HFFc6 (cell line): ENCODE measurements at regions not wholly inside any gene's neighbourhood (a gene's known extent, or its start where the extent isn't known, plus 50 kb on each side); places are given as distances from the start of the nearest gene placed in this dataset.
"Not testable (repeated sequence)": the region's sequence is repeated elsewhere in the genome, so short reads cannot be mapped to it uniquely, and the experiment has no call there.

Experiments
- DNase-seq: peaks from one replicate; pipeline ENCODE4 v3.0.0-alpha.2; 2018
- H3K27ac Mint-ChIP-seq: 2 replicates; pipeline ENCODE4 v1.8.0; 2020; ENCODE audit warnings: mild to moderate bottlenecking, mixed read lengths
- H3K27me3 Mint-ChIP-seq: 2 replicates; pipeline ENCODE4 v1.8.0; 2021; ENCODE audit warnings: mild to moderate bottlenecking, moderate library complexity, mixed read lengths; ENCODE audit not compliant: insufficient read depth
- H3K36me3 Mint-ChIP-seq: 2 replicates; pipeline ENCODE4 v1.8.0; 2021; ENCODE audit warnings: low read depth, mixed read lengths
- H3K4me1 Mint-ChIP-seq: 2 replicates; pipeline ENCODE4 v1.8.0; 2020; ENCODE audit warnings: low read depth, mixed read lengths
- H3K4me3 Mint-ChIP-seq: 2 replicates; pipeline ENCODE4 v1.8.0; 2020; ENCODE audit warnings: mild to moderate bottlenecking, moderate library complexity, mixed read lengths
- H3K9me3 Mint-ChIP-seq: 2 replicates; pipeline ENCODE4 v1.8.0; 2020; ENCODE audit warnings: mild to moderate bottlenecking, mixed read lengths
- CTCF ChIP-seq: fragments of 200-600 bp; sonication (generic); IDR thresholded peaks from 2 replicates; pipeline ENCODE4 v1.5.0; 2021; ENCODE audit warnings: antibody characterized with exemption, mild to moderate bottlenecking

- no peaks in the 10 kb centered on the region for H3K27me3 Mint-ChIP-seq
- peaks cover 24% of the 10 kb centered on the region for H3K4me1 Mint-ChIP-seq
- no peak overlapping the region for H3K27ac Mint-ChIP-seq
- peaks cover 9% of the 10 kb centered on the region for H3K36me3 Mint-ChIP-seq
- H3K9me3 Mint-ChIP-seq = peaks cover under 1% of the 10 kb centered on the region; the same call in 1 of the 2 replicates
- TF ChIP-seq CTCF = no peak
- no peak overlapping the region for H3K4me3 Mint-ChIP-seq
- no peak for DNase-seq
Observed at GRCh38 chr3:101913168-101913567, 63.9 kb downstream of the NFKBIZ start.

DNA sequence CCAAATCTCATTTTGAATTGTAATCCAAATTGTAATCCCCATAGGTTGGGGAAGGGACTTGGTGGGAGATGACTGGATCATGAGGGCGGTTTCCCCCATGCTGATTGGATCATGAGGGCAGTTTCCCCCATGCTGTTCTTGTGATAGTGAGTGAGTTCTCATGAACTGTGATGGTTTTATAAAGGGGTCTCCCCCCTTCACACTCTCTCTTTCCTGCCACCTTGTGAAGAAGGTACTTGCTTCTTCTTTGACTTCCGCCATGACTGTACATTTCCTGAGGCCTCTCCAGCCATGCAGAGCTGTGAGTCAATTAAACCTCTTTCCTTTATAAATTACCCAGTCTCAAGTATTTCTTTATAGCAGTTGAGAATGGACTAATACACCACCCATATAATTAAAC is 68.4 kb downstream of the NFKBIZ start:
- not testable (repeated sequence) for H3K27ac Mint-ChIP-seq, H3K27me3 Mint-ChIP-seq, DNase-seq, H3K9me3 Mint-ChIP-seq, H3K4me3 Mint-ChIP-seq
- Mint-ChIP-seq H3K36me3 (peaks cover 48% of the 10 kb centered on the region), H3K4me1 (peaks cover 22% of the 10 kb centered on the region)

GRCh38 chr3:101922151-101922725 is 72.9 kb downstream of the NFKBIZ start:
- not testable (repeated sequence) for H3K27me3 Mint-ChIP-seq, H3K4me3 Mint-ChIP-seq, H3K27ac Mint-ChIP-seq, DNase-seq
- Mint-ChIP-seq H3K36me3 (peaks cover 56% of the 10 kb centered on the region), H3K4me1 (peaks cover 35% of the 10 kb centered on the region), H3K9me3 (peaks cover 10% of the 10 kb centered on the region)

GRCh38 chr3:101924621-101925020 is 75.3 kb downstream of the NFKBIZ start:
- not testable (repeated sequence) for H3K9me3 Mint-ChIP-seq, DNase-seq, H3K4me3 Mint-ChIP-seq, H3K27ac Mint-ChIP-seq, H3K27me3 Mint-ChIP-seq
- Mint-ChIP-seq H3K36me3 (peaks cover 41% of the 10 kb centered on the region), H3K4me1 (peaks cover 49% of the 10 kb centered on the region)

GRCh38 chr3:101925124-101925523 is 75.8 kb downstream of the NFKBIZ start:
- not testable (repeated sequence) for H3K4me3 Mint-ChIP-seq, DNase-seq, H3K27me3 Mint-ChIP-seq, H3K9me3 Mint-ChIP-seq
- peaks cover 37% of the 10 kb centered on the region for H3K36me3 Mint-ChIP-seq
- peak overlapping the region; percentile 3; the same call in 1 of the 2 replicates for H3K27ac Mint-ChIP-seq
- peaks cover 54% of the 10 kb centered on the region for H3K4me1 Mint-ChIP-seq

DNA sequence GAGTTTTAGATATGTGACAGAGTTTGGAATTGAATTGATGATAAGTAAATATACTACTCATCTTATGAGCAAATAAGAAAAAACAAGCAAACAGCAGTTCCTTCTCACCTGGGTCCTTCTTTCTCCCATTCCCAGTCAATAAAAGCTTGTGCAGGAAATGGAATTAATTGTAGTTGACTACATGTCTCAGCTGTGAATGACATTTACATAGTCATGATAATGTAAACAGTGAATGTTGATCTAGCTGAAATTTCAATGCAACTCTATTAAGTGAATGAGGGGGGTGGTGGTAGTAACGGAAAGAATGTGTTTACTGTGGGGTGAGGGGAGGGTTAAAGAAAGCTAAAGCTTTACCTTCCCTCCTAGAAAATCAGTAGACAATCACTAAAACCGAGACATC is 76.2 kb downstream of the NFKBIZ start:
- H3K4me1 Mint-ChIP-seq = peaks cover 54% of the 10 kb centered on the region
- DNase-seq = no peak
- peaks cover 33% of the 10 kb centered on the region for H3K36me3 Mint-ChIP-seq

DNA sequence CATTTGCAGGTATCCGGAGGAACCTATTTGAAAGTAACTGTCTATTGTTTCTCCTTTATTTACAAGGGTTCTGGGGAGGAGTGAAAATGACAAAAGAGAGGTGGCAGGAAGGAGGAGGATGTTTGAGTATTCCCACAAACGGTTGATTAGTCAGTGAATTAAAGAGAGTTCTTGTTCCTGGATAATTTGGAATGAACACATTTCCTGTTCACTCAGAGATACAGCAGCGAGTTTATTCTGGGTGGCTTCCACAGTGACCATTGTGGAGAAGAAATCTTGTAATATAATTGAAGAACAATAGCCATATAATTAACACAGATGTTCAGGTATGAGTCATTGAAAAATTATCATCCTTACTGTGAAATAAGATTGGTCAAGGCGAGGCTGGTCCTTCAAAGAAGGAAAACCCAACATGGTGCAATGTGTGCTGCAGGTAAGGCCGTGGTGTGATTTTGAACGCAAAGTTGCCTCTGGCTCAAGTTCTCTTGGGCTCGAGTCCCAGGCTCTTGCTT is 77.3 kb downstream of the NFKBIZ start:
- no peaks in the 10 kb centered on the region for H3K27me3 Mint-ChIP-seq
- TF ChIP-seq CTCF = no peak
- DNase-seq = peak; percentile 24

More for the DNA sequence above, 76.2 kb downstream of the NFKBIZ start:
- peaks cover 5% of the 10 kb centered on the region; the same call in 1 of the 2 replicates for H3K9me3 Mint-ChIP-seq
- no peaks in the 10 kb centered on the region for H3K27me3 Mint-ChIP-seq
- peak overlapping the region; percentile 3; the same call in 1 of the 2 replicates for H3K27ac Mint-ChIP-seq
- H3K4me3 Mint-ChIP-seq = no peak overlapping the region
- TF ChIP-seq CTCF = no peak

More for the DNA sequence above, 77.3 kb downstream of the NFKBIZ start:
- H3K36me3 Mint-ChIP-seq = peaks cover 22% of the 10 kb centered on the region
- peak overlapping the region; percentile 76 for H3K27ac Mint-ChIP-seq
- peak overlapping the region; percentile 10; the same call in 1 of the 2 replicates for H3K4me3 Mint-ChIP-seq
- H3K4me1 Mint-ChIP-seq = peaks cover 54% of the 10 kb centered on the region
- H3K9me3 Mint-ChIP-seq = peaks cover 5% of the 10 kb centered on the region; the same call in 1 of the 2 replicates
